COLO668 (cell line): ENCODE measurements at regions not wholly inside any gene's neighbourhood (a gene's known extent, or its start where the extent isn't known, plus 50 kb on each side); places are given as distances from the start of the nearest gene placed in this dataset.

Experiments
- DNase-seq: peaks from one replicate; lab custom pipeline; 2025; ENCODE audit not compliant: unreplicated experiment; lab: John Stamatoyannopoulos, UW

DNA sequence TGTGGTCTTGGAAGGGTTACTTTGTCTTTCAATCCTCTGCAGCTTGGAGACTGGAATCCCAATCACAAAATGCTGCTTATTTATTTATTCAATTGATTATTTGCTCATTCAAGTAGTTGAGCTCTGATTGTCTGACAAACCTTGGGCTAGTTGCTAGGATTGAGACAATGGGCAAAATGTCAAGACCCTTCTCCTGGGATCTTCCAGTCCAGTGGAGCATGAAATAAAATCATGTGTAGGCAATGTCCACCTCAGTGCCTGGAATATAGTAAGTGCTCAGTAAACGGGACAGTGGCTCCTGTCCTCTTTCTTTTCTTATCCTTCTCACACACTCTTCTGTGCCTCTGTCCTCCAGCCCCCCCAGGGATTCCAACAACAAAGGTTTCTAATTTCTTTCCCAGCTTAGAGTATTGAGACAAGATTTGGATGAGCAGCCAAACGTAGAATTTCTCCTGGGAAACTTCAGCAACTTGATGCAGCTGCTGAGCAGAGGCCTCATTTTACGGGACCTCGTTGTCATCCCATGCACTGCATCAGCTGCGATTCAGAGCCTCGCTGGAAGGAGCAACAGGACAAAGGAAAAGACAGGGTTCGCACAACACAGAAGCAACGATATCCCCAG lies 545.0 kb downstream of the SOX11 start:
- DNase-seq, result no peak

DNA sequence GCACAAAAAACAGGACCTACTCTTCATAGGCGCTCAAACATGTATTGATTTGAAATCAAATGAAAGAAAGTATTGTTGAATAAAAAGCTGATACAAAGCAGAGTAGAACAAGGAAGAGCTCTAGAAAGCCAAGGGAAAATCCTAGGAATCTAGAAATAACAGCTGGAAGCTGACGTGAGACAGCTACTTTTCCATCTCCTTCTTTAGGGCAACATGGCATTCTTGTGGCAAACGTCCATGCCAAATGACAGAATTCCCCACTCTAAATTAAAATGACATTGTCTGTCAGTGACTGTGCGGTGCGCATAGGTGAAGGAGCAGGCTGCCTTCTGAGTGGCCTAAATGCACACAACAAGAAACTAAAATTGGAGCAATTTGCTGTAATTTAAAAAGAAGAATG lies 557.4 kb downstream of the SOX11 start:
- no peak for DNase-seq

DNA sequence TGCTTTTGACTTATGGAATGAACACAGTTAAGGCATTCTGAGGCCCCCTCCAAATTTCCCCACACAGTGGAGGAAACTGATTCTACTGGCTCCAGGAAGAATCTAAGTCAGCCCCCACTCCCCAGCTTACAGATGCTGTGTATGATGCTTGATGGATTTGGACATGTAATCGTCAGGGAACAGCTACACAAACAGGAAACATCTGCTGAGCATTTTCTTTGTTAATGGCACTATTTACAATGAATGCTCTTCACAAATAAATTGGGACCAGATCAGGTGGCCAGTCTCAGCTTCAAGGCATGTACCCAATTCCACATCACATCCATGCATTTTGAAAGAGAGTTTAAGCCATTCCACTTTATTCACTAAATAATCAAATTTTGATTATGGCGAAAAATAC lies 562.3 kb downstream of the SOX11 start:
- peak; percentile 35 for DNase-seq

DNA sequence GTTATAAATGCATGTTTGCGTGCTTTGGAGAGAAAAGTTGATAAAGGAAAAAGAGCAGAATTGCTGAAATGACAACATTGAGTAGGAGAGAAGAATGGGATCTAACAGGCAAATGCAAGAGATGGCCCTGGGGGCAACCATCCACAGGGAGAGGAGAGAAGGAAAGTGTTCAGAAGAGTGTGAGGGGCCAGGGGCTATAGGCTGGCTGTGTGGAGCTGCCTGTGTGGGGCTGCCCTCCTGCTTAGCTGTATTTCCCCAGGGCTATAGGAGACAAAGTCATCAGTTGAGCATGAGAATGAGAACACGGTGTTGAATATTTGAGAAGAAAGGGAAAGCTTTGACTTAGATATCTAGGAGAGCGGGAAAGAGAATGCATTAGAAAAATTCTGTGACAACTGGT lies 572.0 kb downstream of the SOX11 start:
- no peak for DNase-seq

DNA sequence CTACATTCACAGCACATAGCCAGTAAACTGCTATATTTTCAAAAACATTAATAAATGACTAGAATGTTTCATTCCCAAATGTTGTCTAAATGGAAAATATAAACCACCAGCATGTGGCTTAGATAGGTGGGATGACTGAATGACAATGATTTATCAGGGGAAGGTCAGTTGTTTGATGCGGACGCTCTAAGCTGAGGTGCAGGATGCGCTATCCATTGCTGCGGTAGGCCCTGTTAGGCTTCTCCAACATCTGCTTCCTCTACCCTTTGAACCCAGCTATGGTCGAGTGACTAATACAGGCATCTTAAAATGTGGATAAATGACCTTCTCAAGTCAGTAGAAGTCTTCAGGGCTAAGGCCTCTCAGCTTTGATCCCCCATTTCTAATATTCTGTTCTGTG lies 584.2 kb downstream of the CMPK2 start:
- no peak for DNase-seq

DNA sequence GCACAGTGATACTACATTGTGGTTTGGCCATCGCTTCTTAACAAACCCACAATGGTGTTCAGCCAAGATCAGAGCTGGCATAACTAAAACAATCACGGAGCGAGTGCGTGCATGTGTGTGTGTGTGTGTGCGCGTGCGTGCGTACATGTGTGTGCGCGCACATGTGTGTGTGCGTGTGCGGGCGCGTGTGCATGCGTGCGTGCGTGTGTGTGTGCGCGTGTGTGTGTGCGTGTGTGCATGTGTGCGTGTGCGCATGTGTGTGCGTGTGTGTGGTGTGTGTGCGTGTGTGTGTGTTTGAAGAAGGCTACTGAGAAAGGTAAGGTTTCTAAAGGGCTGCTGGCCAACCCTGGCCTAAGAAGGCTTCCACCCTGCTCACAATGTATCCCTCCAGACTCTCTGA lies 582.4 kb downstream of the CMPK2 start:
- DNase-seq, result no peak

DNA sequence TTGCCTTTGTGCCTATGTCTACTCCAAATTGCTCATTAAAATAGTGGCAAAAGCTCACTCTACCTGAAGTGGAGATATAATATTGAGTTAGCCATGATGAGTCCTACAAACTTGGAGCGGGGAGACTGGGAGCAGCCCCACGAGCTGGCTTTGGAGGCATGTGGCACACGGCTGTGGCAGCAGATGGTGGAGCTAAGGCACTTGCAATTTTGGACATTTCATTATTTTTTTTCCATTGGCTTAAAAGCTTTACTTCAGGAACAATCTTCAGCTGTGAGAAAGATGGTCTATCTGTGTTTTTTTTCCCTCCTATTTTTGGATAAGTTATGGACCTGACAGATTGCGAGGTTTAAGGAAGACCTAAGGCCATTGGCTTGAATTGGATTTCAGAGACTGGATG lies 578.3 kb downstream of the CMPK2 start:
- no peak for DNase-seq

DNA sequence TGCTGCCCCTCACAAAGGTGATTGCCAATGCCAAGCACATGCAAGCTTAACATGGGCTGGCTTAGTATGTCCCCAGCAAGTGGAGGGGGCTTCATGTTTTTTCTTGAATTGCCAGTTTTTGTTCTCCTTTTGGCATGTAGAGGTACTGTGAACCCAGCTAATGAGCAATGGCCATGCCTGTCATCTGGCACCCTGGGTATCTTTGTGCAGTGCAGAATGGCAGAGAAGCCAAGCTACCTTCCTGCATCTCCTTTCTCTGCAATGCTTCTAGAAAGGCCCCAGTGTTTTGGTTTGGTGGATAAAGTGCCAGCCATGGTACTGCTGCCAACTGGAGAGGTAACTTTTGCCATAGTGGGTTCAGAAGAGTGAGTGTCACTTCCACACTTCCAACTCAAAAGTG lies 576.9 kb downstream of the CMPK2 start:
- DNase-seq, result no peak

DNA sequence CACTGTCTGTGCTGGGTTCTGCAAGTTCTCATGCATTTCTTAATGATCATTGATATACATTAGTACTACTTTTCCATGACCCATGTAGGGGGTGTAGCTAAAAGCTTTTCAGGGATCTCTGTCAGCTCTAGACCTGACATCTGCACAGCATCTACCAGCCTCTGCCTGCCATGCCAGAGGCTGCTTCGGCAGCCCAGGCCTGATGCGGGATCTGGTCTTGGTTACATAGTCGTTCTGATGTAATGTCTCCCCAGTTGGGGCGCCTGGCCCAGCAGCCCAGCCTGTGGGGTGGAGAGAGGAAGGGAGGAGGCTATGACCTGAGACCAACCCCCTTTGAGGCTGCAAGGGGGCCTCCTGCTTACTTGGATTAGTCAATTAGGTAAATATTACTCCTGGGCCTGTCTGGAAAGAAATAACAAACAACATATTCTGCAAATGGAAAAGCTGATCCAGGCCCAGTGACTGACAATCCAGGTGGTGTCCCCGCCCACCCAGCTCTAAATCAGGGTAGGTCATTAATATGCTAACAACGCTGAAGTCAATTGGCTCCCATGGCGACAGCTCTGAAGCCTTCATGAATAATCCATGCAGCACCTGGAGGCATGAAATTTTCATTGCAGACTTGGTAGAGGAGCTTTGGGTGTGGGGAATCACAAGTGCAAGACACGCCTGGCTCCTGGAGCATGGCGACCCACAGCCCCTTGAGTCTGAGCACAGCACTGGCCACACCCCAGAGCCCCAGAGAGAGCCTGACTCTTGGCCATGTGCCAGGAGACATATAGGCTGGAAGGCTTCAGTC lies 575.3 kb downstream of the CMPK2 start:
- peak; percentile 63 for DNase-seq

DNA sequence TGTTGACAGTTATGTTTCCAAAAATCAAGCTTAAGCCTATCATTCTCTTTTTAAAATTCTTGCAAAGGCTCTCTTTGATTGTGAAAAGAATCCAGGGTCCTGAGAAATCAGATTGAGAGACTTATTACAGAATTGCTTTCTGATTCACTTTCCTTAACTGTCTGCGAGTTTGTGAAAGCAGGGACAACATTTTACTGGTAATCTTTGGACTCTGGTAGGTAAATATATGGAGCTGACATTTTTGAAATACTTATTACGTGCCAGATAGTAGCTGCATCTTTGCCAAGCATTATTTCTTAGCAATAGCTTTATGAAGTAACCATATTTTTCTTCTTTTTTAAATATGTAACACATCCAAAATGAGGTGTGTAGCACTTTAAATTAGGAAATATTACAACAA lies 570.9 kb downstream of the CMPK2 start:
- DNase-seq, result no peak

DNA sequence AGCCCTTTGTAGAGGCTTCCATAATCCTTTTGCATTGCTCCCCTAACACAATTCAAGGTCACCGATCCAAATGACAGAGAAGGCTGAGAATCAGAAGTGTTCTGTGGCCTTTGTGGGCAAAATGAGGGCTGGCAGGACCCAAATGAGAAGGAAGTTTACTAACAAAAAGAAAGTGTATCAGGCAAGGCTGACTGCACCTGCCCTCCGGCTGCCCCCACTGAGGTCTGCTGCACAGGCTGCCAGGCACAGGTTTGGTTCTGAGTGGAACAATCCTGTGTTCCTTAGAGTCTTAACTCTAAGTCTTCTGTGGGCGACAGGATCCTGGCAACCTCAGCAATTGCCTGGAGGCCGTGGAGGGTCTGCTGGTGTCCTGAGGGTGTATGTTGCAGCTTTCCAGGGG lies 568.5 kb downstream of the CMPK2 start:
- no peak for DNase-seq

DNA sequence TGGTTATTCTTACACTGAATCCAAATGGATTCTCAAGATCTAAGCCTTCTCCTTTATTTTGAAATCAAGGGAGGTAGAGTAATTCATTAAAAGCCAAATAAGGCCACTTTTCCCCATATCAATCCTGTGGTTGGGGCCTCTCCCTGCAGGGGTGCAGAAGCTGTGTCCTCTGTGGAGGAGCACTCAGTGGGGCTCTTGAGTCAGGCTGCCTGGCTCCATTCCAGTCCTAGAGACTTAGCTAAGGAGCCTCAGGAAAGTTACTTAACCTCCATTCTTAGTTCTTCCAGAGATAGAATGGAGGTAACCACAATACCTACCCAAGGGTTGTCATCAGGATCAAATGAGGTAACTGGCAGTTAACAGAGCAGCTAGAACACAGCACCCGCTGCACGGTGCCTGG lies 564.3 kb downstream of the CMPK2 start:
- DNase-seq, result no peak

DNA sequence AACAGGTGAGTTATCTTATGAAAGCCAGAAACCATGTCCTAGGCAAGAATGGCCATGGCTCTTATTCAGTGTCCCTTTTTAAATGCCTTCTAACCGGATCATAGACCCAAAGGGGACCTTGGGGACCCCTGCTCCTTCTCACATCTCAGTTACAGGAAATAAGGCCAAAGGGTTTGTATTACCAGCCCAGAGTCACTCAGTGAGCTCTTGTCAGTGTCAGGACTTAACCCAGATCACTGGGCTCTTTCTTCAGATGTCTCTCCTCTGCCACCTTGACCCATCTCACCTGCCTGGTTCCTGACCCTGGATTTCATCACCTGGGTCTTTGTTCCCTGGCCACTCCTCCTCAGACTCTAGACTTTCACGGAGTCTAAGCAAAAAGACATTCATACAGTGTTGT lies 556.7 kb downstream of the CMPK2 start:
- DNase-seq, result no peak

DNA sequence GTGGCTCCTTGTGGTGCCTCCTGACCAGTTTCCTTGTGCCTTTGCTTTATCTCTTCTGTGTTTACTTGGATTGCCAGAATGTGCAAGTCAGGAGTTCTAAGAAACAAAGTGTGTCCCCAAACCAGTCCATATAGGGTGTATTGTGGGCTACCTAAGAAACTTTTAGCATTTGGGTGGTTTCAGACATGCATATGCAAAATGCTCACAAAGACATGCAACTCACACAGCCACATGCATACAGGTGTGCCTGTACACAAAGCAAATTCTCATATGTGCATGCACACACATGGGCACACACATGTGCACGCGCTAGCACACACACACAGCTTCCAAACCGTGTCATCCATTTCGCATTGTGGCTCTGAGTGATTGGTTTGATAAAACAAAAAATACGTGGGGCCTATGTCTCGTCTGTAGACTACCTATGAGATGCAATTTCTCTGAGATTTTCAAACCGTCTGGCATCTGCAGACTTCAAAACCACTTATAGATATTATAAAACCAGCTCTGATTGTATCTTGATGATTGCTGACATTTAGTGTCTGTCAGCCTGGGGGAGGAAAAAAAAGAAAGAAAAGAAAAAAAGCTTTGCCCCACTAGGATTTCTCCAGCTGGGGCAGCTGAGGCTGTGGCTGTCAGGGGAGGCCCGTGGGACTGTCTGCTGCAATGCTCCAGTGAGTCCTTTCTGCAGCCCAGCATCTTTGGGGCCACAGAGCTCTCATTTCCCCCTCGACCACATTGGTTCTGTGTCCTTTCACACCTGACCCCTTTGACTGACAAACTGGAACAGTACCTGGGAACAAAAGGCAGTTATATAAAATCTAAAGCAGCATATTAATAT lies 556.1 kb downstream of the CMPK2 start:
- no peak for DNase-seq

DNA sequence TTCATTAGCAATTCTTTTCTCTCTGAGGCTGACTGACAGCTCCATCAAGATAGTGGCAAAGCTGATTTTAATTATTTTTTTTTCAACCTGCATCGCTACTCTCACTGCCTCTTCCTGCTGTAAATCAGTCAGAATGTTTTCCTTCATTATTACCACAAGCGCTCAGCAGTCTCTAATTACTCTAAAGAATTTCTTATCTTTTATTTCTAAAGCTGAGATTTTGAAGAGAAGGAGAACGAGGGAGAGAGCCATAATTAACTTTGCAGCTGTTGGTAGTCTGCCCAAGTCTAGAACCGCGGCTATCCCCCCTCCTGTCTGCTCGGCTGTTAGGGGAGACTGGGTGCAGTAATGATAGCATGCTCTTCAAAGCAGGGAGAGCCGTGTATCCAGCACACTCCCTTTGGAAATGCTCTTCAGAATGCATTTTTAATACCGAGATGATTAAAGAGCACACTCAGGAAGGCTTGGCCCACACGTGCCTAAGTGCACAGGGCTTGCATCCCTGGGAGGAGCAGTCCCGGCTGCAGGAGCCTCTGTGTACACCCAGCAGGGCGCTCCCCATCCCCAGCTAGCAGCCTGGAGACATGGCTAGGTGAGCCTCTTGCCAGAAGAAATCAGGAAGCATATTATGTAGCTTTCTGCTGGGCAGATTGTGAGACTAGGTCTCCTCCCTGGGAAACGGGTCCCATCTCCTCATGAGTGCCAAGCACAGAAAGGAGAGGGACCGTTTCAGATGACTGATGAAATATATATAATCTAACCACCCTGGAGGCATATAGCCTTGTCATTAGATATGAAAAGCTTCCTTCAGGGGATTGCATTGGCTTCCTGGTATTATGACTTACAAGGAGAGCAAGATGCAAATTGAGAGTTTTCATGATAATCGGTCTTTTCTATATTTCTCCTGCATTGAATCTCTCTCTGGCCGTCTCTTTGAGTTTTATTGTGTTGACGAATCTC lies 555.2 kb downstream of the CMPK2 start:
- DNase-seq, result no peak

DNA sequence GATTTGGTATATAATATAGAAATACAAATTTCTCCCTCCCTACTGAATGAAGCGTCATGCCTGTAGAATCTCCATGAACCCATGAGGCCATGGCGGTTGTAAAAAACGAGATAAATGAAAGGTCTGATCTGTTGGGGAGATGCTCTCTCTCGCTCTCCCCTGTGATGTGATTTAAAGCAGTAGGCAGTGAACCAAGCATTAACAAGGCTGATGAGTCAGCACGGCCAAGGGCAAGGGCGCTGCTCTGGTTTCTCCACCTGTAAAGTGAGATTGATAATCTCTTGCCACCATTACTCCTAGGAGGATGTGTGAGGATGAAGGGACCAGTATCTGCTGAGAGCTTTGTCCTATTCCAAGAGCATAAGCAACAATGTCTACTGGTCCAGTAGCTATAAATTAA lies 553.3 kb downstream of the CMPK2 start:
- no peak for DNase-seq

DNA sequence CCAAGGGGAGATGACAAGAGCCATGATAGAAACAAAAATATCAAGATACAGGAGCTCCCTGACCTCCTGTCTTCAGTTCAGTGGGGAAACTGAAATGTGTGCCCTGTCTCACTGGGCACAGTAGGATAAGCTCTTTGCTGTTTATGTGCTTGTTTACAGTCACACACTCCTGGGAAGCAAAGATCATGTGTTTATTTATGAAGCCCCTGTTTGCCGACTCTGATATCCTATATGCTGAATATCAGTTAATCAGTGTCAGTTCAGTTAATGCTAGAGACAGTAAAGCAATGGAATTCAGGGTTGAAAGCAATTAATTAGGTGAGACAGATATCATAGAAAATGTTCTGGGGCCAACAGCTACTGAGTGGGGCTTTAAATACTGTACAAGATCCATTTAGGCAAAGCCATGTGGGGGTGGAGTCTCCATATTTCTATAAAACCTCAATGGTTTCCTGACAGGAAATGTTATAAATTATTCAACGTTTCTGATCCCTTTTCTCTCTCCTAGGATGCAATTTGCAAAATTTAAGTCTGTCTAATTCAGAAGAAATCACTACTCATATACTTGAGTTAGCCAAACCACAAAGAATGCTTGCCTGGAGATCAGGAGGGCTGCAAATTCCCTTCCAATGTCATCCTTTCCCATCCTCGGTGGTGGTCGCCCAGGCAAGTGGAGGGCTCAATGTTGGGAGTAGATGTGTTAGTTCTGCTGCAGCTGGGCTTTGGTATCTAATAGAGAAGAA lies 551.3 kb downstream of the CMPK2 start:
- DNase-seq, result no peak

DNA sequence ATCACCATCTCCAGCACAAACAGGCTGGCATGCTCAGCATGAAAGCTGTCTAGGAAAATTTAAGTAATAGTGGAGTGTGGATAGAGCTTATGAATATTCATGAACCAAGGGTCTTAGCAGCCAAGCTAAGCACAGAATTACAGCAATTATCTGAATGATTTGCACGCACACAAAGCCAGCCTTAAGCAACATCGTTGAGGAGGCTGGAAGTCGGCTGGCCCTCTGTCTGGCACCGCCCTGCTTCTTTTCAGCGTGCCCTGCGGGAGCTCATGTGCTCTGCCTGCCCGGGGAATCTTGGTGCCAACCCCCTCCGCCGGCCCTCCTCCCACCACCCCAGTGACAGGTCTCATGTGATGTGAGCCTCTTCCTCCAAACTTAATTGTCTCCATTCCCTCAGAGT lies 540.1 kb downstream of the CMPK2 start:
- DNase-seq, result no peak

DNA sequence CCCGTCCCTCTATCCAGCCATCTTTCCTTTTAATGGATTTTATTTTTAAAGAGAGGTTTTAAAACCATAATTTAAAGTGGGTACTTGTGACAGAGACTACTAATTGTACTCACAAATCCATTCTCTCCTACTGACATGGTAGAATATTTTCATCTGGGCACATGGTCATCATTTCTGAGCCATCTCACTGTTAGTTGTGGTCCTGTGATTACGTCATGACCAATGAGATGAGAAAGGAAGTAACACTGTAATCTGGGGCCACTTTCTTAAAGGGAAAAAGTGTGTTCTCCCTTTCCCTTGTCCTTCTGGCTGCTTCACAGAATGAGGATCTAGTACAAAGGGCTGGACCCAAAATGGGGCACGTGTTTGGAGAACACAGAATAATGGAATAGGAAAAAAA lies 538.7 kb downstream of the CMPK2 start:
- no peak for DNase-seq

DNA sequence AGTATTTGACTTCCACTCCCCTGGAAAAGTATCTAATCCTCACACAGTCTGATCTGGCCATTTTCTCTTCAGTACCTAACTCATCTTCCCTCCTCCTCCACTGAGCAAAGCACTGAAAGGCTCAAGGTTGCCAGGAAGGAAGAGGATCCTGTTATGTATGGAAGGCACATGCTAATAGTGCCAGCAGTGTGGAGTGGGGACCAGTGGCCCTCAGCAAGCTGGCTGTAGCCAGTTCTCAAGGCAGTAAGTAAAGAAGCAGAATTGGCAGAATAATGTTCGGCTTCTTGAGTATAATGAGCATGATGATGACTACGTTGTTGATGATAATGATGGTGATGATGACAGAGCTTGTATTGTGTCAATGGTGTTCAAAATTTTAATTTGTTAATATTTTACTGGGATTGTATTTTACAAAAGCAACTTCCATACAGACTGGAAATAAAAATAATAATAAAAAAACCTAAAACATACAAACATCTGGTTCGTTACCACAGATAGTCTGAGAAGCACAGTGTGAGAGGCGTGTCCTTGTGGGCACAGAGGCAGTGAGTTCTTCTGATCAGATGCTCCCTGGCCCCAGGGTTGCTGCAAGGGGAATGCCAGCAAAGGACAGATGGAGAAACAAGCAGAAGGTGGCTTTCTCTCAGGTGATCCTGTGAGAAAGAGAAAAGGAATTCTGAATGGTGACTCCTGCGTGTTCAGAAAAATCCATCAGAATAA lies 528.8 kb downstream of the CMPK2 start:
- DNase-seq, result no peak
